RWPE2 (cell line): ENCODE measurements at regions not wholly inside any gene's neighbourhood (a gene's known extent, or its start where the extent isn't known, plus 50 kb on each side); places are given as distances from the start of the nearest gene placed in this dataset.
A peak's percentile ranks its signal among the peaks of the same experiment; 100 is the strongest.

Source experiments
- ATAC-seq: fragments of 200-7000 bp; cut with Tn5 transposase; 3 replicates; pipeline ENCODE4 v1.9.1; 2021; ENCODE audit warnings: low read depth
- DNase-seq: peaks from one replicate; pipeline ENCODE4 v3.0.0-alpha.2; 2020; ENCODE audit warnings: low spot score
- H3K27ac ChIP-seq: fragments of 450-650 bp; 2 replicates; pipeline ENCODE4 v1.5.1; 2017; ENCODE audit warnings: mild to moderate bottlenecking; ENCODE audit not compliant: poor library complexity, severe bottlenecking
- H3K27me3 ChIP-seq: fragments of 250-450 bp; sonication (Bioruptor Pico); 2 replicates; pipeline ENCODE4 v1.5.1; 2021; ENCODE audit warnings: mild to moderate bottlenecking, moderate library complexity; ENCODE audit not compliant: insufficient read depth, poor library complexity, severe bottlenecking
- H3K36me3 ChIP-seq: fragments of 250-450 bp; sonication (Bioruptor Pico); 2 replicates; pipeline ENCODE4 v1.5.1; 2020; ENCODE audit warnings: low read depth, mild to moderate bottlenecking, moderate library complexity
- H3K4me1 ChIP-seq: fragments of 250-450 bp; sonication (Bioruptor Pico); 2 replicates; pipeline ENCODE4 v1.5.1; 2021; ENCODE audit warnings: mild to moderate bottlenecking, moderate library complexity; ENCODE audit not compliant: insufficient read depth, poor library complexity, severe bottlenecking
- H3K4me3 ChIP-seq: fragments of 250-450 bp; sonication (Bioruptor Pico); 2 replicates; pipeline ENCODE4 v1.5.1; 2021; ENCODE audit warnings: mild to moderate bottlenecking, moderate library complexity; ENCODE audit not compliant: severe bottlenecking
- H3K9me3 ChIP-seq: fragments of 250-450 bp; sonication (Bioruptor Pico); 2 replicates; pipeline ENCODE4 v1.5.1; 2021; ENCODE audit warnings: mild to moderate bottlenecking, moderate library complexity; ENCODE audit not compliant: severe bottlenecking
- TF ChIP-seq, protein P1 (sequence below): fragments of 450-650 bp; IDR thresholded peaks from one replicate; pipeline ENCODE4 v1.5.1; 2017; ENCODE audit warnings: mild to moderate bottlenecking, moderate library complexity; ENCODE audit not compliant: poor library complexity, severe bottlenecking

DNA sequence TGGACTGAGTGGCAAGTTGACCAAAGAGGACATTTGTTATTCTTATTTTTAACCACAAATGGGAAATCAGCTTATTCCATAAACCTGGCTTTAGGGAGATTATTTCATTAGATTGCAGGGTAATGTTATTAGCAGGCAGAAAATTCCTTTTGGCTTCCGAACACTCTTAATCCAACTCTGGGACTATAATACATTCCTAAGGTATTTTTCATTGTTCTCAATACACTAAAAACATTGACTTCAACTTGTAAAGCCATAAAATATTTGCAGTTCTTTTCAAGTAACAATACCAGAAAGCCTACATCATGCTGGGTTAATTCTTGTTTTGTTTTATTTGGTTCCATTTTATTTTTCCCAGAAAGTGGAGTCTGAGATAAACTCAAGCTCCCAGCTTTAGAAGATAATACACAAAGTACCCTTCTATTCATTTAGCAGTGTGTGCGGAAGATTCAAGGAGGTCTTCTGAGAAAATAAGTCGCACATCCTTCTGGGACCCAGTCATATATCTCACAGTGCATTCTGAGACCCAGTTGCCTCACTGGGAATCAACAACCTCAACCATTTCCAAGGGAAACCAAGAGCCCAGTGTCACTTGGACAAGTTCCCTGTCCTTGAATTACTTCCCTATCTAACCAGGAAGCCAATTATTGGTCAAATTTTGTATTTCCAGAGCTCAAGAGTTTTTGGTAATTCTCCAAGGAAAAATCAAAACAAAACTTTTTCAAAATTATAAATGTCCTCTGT is 389.6 kb upstream of the DYNLRB2 start:
- no peak overlapping the region for H3K4me3 ChIP-seq
- H3K27ac ChIP-seq = peak overlapping the region; percentile 33
- H3K9me3 ChIP-seq = no peaks in the 10 kb centered on the region
- no peaks in the 10 kb centered on the region for H3K36me3 ChIP-seq
- peaks cover 5% of the 10 kb centered on the region for H3K4me1 ChIP-seq
- ATAC-seq = peak; percentile 53; the same call in 2 of the 3 replicates
- no peak for DNase-seq
- H3K27me3 ChIP-seq = no peaks in the 10 kb centered on the region
- TF ChIP-seq, protein P1, sequence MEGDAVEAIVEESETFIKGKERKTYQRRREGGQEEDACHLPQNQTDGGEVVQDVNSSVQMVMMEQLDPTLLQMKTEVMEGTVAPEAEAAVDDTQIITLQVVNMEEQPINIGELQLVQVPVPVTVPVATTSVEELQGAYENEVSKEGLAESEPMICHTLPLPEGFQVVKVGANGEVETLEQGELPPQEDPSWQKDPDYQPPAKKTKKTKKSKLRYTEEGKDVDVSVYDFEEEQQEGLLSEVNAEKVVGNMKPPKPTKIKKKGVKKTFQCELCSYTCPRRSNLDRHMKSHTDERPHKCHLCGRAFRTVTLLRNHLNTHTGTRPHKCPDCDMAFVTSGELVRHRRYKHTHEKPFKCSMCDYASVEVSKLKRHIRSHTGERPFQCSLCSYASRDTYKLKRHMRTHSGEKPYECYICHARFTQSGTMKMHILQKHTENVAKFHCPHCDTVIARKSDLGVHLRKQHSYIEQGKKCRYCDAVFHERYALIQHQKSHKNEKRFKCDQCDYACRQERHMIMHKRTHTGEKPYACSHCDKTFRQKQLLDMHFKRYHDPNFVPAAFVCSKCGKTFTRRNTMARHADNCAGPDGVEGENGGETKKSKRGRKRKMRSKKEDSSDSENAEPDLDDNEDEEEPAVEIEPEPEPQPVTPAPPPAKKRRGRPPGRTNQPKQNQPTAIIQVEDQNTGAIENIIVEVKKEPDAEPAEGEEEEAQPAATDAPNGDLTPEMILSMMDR = no peak

DNA sequence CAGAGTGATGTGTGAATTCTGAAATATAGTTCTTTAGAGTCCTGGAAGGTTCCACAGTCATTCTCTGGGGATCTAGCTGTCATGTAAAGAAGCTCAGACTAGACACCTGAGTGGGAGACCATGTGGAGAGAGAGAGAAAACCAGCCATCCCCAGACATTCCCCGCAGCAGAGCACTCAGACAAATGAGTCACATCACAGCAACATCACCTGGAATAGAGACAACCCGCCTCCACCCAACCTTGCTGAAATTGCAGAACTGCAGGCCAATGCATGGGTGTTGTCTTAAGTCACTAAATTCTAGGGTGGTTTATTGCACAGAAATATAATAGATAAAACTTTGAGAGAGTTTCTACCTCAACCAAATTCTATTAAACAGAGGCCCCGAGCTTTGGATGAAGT is 392.0 kb upstream of the DYNLRB2 start:
- no peaks in the 10 kb centered on the region for H3K9me3 ChIP-seq

DNA sequence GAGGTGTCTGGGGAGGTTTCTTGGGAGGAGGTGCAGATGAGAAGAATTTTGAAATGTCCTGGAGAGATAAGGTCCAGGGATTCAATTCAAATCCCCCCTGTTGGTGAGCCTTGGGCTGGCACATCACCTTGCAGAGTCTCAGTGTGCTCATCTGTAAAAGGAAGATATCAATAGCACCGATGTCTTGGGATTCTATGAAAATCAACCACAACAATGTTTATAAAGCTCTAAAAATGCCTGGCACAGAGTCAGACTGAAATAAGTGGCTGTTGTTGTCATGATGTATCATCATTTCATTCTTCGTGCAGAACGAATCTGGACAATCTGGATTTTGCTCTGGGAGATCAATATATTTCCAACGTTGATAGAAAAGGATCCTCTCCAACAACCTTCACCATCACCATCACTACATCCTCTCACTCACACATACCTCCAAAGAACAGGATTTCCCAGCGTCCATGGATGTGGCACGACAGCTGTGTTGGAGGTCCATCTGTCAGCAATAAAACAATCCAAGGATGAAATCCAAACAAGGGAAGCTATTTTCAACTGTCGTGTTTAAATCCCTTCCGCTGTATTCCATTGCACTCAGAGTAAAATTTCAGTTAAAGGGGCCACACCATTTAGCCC is 393.7 kb upstream of the DYNLRB2 start:
- Histone ChIP-seq H3K4me1 (peaks cover 5% of the 10 kb centered on the region), H3K4me3 (no peak overlapping the region), H3K9me3 (no peaks in the 10 kb centered on the region), H3K36me3 (no peaks in the 10 kb centered on the region), H3K27me3 (no peaks in the 10 kb centered on the region), H3K27ac (no peak overlapping the region)
- no peak for DNase-seq
- TF ChIP-seq, protein P1 = no peak
- no peak; the same call in 2 of the 3 replicates for ATAC-seq

More for the DNA sequence above, 392.0 kb upstream of the DYNLRB2 start:
- H3K27ac ChIP-seq = no peak overlapping the region
- TF ChIP-seq, protein P1 = no peak
- no peaks in the 10 kb centered on the region for H3K27me3 ChIP-seq
- H3K36me3 ChIP-seq = no peaks in the 10 kb centered on the region
- H3K4me3 ChIP-seq = no peak overlapping the region
- DNase-seq = no peak
- peaks cover 5% of the 10 kb centered on the region for H3K4me1 ChIP-seq
- no peak for ATAC-seq

DNA sequence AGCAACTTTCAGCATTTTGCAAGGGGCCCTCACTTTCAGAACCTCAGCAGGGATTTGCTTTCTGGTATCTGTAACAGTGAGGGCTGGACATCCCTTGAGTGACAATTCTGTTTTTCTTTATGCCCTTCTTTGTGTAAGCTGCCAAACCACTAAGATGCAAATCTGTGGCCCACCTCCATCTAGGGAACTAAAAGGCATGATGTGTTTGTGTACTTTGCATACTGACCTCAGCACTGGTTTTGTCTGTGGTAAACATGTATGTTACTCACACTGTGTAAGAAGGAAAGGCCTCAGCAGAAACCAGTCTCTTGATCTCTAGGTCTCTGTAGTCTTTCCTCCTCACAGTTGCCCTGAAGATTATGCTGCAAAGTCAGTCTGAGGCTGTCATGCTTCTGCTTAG is 396.6 kb upstream of the DYNLRB2 start:
- Histone ChIP-seq H3K4me3 (no peak overlapping the region), H3K36me3 (no peaks in the 10 kb centered on the region), H3K4me1 (no peaks in the 10 kb centered on the region), H3K27ac (no peak overlapping the region), H3K9me3 (no peaks in the 10 kb centered on the region), H3K27me3 (no peaks in the 10 kb centered on the region)
- ATAC-seq (no peak), DNase-seq (no peak)
- TF ChIP-seq, protein P1 = no peak

DNA sequence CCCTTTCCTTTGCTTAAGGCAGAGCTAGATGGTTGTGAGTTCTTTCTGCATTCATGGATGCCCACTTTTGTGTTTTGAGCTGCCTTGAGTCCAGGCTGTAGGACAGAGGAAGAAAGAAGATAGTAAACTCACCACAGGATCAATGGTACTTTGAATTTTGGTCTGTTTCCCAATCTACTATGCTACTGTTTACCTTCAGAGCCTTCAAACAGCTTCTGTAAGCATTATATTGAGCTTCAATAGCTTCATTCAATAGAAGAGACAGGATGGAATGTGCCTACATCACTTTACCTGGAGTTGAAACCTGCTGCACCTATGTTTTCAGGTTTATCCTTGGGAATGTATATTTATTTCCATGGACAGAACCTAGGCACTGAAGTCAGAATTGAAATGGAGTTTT is 397.9 kb upstream of the DYNLRB2 start:
- H3K9me3 ChIP-seq = no peaks in the 10 kb centered on the region
- ATAC-seq (no peak), DNase-seq (no peak)
- no peak overlapping the region for H3K4me3 ChIP-seq
- TF ChIP-seq, protein P1 = no peak
- H3K36me3 ChIP-seq = no peaks in the 10 kb centered on the region
- H3K27me3 ChIP-seq = no peaks in the 10 kb centered on the region
- H3K27ac ChIP-seq = no peak overlapping the region
- H3K4me1 ChIP-seq = no peaks in the 10 kb centered on the region
